RCC 7860 (cell line): ENCODE measurements at regions not wholly inside any gene's neighbourhood (a gene's known extent, or its start where the extent isn't known, plus 50 kb on each side); places are given as distances from the start of the nearest gene placed in this dataset.
"Not testable (repeated sequence)": the region's sequence is repeated elsewhere in the genome, so short reads cannot be mapped to it uniquely, and the experiment has no call there.

ENCODE experiments used
- DNase-seq: peaks from one replicate; pipeline ENCODE4 v3.0.0-alpha.2; 2015; ENCODE audit warnings: low spot score
- FAIRE-seq: peaks from 2 replicates; lab custom pipeline; 2012; peaks lifted over from hg19 to GRCh38; lab: Jason Lieb, UNC

DNA sequence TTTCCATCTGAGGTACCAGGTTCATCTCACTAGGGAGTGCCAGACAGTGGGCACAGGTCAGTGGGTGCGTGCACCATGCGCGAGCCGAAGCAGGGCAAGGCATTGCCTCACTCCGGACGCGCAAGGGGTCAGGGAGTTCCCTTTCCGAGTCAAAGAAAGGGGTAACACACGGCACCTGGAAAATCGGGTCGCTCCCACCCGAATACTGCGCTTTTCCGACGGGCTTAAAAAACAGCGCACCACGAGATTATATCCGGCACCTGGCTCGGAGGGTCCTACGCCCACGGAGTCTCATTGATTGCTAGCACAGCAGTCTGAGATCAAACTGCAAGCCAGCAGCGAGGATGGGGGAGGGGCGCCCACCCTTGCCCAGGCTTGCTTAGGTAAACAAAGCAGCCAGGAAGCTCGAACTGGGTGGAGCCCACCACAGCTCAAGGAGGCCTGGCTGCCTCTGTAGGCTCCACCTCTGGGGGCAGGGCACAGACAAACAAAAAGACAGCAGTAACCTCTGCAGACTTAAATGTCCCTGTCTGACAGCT, 242.5 kb downstream of the CYLC2 start:
- FAIRE-seq, DNase-seq: not testable (repeated sequence)

DNA sequence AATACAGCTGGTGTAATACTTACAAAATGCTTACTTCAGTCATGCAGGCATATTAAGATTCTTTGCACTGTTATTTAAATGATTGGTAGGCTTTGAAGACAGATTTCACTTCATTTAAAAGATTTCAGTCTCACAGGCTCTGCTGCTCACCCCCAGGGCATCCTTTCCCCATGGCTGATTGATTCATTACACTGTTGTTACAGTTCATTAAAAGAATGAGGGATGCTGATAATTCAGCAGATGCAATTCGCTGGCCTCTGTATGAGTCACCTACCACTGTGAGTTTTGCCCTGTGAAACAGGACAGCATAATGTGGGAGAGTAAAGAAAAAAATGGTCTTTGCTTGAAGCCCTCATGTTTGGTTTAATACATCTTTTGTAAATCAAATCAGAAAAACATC, 246.9 kb downstream of the CYLC2 start:
- no peak for FAIRE-seq
- DNase-seq, result no peak

DNA sequence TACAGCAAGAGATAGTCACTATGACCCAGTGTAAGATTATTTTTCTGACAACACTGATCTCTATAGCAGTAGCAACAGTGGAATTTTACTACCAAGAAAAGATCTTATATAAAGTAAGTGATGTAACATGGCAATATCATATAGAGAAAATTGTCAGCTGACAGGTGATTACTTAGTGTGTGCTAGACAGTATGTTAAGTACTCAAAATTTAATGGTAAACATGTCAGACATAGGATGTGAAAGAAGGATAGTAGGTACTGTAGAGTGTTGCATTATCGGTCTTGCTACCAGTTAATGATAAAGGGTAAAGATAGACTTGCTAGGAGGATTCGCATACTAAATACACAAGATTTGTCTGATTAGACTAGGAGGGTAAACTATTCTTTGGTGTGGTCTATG, 247.4 kb downstream of the CYLC2 start:
- FAIRE-seq (no peak), DNase-seq (no peak)

DNA sequence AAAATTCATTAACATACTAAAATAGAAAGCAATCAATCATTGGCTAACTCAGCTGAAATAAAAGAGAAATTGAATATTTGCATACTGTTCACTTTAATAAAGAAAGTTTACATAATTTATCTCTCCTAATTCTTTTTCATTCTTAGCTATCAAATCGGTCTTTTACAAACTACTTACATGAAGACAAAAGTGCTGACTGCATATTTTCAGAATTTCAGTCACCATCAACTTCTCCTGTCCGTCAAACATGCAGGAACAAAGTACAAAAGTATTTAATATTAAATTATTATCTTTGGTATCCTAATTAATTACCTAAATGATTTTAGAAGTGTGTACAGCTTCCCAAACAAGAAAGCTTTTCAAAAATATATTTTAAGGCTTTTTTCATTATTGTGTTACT, 248.4 kb downstream of the CYLC2 start:
- no peak for FAIRE-seq
- DNase-seq, result no peak

DNA sequence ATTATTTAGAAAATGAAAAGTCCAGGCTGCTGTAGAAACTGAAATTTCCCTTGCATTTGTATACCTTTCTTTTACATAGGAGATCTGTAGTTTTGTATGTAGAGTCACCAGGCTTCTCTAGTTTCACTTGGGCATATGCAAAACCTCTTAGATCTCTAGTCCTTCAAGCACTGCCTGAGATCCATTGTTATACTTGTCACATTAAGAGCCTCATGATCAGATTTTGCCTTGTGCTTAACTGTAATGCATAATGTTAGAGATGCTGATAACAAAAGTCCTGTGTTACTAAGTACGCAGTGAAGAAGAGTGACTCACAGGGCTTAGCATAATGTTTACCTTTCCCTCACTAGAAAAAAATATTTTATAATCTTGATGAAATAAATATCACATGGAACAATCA, 250.2 kb downstream of the CYLC2 start:
- FAIRE-seq, result no peak
- DNase-seq, result no peak

DNA sequence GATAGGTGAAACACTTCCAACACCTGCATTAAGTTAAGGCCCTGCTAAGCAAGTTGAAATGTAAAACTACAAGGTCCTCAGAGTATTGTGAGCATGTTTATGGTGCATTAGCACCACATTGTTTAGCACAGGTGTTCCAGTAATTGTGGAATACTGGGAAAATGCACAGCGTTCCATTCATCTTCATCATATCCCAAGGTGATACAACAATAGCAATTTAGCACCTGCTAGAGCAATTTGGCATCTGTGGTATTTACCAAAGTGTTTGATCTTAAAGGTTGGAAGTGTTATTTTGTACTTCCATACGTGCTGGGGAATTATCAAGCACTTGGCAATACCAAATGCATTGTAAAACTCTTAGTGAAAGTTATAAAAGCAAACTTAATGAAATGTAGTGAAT, 266.8 kb downstream of the CYLC2 start:
- DNase-seq (no peak), FAIRE-seq (no peak)

DNA sequence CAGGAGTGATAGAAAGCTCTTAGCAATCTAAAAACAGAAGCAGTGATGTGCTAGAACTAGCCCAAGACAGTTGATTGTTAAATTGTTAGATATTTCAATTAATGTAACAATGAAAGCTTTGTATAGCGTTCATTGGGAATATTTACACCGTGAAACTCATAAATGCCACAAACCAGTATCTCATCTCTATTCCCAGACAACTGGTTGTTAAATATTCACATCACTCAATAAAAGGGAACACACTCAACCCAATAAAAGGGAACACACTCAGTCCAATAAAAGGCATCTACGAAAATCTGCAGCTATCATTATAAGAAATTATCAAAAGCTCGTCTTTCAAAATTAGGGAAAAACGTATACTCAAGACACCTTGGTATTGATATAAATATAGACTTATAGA, 270.9 kb downstream of the CYLC2 start:
- FAIRE-seq (no peak), DNase-seq (no peak)

DNA sequence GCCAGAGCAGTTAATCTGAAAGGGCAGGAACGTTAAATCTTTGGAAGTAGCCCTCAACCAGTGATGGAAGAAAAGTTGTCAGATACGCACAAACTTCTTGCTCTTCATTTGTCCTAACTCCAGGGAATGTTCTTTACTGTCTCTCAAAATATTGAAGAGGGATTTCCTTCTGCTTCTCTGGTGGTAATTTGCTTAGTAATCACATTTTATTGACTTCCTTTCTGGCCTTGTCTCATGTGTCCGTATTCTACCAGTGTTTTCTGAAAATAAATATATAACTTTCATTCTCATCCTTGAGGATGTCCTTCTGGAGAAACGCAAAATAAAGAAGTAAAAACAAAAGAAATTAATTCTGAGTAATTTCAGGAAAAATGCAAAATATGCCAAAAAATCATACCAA, 282.1 kb downstream of the CYLC2 start:
- FAIRE-seq (no peak), DNase-seq (no peak)

DNA sequence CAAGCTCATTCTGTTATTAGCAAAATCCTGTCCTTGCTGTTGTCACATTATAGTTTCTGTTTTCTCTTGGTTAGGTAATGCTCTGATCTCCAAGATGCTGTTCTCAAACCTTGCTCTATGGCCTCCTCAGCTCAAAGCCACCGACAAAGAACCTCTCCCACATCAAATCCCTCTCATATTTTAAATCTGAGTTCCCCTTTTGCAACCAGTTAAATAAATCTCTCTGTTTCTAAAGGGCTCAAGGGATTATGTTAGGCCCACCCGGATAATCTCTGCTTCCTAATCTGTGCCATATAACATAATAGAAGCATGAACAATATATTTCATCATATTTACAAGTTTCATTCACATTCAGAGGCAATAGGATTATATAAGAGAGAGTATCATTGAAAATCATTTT, 286.0 kb downstream of the CYLC2 start:
- FAIRE-seq, result no peak
- DNase-seq, result no peak

DNA sequence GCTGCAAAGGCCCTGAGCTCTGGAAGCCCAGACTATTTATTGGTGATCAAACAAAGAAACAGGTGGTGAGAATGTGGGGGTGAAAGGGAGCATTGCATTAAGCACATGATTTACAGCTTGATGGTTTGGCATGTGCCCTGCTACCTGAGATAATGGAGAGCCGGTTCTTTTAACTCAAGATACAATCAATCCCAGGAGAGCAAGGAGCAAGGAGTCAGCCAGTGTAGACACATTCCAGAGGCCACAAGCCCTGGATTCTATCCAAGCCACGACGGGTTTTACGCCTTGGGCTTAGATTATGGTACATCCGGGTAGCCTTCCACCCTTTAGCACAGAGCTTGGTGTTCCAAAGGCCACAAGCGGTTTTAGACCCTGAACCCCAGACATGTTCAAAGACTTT, 292.2 kb downstream of the CYLC2 start:
- no peak for FAIRE-seq
- no peak for DNase-seq

DNA sequence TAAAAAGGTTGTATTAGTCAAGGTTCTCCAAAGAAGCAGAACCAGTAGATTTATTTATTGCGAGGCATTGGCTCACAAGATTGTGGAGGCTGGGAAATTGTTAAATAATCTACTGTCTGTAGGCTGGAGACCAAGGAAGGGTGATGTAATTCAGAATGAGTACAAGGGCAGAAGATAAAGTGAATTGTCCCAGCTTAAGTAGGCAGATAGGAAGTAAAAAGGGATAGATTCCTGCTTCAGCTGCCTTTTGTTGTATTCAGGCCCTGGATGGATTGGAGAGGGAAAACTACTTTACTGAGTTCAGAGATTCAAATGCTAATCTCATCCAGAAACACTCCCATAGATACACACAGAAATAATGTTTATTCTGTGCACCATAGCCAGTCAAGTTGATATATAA, 301.1 kb downstream of the CYLC2 start:
- FAIRE-seq (no peak), DNase-seq (no peak)

DNA sequence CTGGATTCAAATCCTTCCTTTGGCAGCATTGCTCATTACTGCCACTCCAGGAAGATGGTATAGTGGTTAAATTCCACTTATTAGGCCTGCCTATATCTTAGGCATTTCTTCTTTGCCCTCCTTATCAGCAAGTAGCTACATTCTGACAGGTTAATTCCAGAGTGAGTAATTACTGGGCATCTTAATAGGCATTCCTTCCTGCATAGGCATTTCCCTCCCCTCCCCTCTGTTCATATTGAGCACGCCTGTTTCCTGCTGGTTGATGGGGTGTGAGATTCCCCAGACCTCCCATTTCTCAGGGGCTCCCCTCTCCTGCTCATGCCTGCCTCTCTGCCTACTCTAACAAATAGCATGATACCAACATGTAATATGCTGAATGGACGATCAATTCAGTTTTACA, 305.9 kb downstream of the CYLC2 start:
- DNase-seq, result no peak
- no peak for FAIRE-seq

DNA sequence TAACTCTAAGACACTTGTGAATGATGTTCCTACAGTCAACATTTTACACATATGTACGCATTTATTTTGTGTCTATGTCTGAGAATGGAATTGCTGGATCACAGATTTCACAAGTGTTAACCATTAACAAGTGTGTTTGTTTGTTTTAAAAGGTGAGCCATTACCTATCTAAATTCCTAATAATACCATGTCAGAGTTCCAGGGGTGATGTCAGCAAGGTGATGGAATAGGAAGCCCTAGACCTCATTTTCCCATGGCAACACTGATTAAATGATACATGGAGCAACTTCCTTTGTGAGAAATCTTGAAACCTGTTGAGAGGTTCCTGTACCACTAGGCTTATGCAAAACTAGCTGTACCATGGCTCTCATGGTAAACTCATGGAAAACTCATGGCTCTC, 309.7 kb downstream of the CYLC2 start:
- no peak for DNase-seq
- FAIRE-seq, result no peak

DNA sequence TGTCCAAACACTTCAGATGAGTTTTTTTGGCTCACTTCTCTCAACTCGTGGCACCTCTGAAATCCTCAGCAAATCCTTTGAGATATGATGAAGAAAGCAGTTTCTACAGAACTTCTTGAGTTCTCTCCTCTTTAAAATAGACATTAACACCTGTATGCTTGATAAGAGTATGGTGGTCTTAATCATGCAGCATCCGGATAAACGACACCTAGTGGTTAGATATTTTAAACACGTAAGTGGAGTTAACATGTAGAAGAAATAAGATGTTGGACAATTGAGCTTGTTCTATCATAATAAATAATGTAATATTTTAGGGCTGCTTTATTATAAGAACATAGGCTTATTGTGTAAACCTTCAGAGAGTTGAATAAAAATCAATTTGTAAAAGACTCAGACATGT, 324.8 kb downstream of the CYLC2 start:
- peak; percentile 12 for DNase-seq
- peak; percentile 59 for FAIRE-seq

DNA sequence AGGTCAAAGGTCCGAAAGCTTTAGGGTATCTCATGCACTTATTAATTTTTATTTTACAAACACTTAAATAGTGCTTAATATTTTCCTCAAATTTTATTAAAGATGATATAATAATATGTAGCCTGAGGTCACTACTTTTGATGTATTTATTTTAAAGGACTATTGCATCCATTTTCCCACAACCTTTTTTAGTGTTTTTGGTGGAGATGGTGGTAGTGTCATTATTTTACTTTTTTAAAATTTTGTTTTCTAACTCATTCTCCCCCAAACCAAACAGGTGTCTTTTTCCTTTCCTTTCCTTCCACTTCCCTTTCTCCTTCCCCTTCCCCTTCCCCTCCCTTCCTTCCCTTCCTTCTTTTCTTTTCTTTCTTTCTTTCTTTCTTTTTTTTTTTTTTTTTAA, 328.6 kb downstream of the CYLC2 start:
- no peak for DNase-seq
- FAIRE-seq, result no peak

DNA sequence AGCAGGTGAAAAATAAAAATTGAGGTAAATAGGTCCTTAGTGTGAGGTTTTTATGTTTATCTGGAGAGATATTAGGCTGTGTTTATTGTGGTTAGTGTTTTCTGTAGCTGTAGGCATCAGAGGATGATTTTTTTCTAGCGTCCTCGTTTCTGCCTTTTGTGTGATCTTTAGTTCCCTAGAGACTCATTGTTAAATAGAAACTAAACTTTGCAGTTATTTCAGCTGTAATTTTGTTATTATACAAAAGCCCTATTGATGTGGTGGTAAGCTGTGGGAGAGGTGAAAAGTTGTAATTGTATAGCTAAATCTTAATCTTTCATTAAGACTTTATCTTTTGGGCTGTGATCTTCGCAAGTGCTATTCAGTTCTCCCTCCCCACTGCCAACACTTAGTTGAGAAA, 340.3 kb downstream of the CYLC2 start:
- FAIRE-seq, result no peak
- no peak for DNase-seq

DNA sequence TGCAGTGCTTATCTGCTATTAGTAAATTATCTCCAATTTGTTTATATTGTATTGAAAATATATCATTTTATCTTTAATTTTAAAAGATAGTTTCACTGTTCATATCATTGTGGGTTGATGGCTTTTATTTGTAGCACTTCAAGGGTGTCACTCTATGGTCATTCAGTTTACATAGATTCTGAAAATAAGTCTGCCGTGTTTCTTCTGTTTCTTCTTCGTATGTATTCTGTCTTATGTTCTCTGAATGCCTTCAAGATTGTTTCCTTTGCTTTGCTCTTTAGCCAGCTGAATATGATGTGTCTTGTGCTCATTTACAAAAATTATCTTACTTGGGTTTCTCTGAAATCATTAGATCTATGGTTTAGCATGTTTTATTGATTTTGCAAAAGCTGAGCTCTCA, 359.9 kb downstream of the CYLC2 start:
- FAIRE-seq (no peak), DNase-seq (no peak)

DNA sequence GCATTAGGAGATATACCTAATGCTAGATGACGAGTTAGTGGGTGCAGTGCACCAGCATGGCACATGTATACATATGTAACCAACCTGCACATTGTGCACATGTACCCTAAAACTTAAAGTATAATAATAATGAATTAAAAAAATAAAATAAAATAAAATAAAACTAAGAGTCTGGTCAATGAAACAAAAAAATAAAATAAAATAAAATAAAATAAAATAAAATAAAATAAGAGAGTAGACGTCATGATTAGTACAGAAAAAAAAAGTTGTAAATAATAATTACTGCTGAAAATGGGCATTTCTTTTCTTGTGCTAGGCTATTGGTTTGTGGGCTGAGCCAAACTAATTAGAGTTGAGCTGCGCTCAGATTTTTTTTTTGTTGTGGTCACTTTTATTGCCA, 362.8 kb downstream of the CYLC2 start:
- DNase-seq, FAIRE-seq: not testable (repeated sequence)

DNA sequence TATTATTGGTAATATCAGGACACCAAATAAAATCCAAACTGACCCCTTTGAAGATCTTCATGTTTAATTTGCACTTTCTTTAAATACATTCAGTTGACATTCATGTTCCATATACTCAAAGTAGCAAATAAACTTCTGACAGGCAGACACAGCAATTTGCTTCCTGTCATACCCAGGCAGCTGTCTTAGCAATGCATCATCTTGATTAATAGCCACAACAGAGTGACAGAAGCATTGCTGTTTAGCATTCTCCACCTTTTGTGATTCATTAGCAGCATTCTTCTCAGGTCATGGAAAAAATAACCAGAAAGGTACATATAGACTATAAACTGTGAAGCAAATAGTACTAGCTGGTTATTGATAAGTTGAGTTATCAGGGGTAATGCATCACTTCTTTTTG, 366.8 kb downstream of the CYLC2 start:
- no peak for FAIRE-seq

DNA sequence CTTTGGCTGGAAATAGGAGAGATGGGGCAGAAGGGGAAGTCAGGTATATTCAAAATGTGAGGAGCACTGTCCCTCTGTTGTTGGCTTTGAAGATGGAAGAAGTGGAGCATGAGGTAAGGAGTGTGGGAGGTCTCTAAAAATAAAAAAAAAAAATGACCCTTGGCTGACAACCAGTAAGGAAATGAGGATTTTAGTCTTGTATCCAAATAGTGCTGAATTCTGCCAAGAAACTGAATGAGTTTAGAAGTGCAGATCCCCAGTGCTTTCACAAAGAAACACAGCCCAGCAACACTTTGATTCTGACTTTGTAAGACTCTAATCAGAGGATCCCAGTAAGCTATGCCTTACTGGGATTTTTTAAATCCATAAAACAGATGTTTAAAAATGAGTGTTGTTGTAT, 367.9 kb downstream of the CYLC2 start:
- no peak for FAIRE-seq
- DNase-seq, result no peak

More for the DNA sequence above, 366.8 kb downstream of the CYLC2 start:
- DNase-seq, result no peak

DNA sequence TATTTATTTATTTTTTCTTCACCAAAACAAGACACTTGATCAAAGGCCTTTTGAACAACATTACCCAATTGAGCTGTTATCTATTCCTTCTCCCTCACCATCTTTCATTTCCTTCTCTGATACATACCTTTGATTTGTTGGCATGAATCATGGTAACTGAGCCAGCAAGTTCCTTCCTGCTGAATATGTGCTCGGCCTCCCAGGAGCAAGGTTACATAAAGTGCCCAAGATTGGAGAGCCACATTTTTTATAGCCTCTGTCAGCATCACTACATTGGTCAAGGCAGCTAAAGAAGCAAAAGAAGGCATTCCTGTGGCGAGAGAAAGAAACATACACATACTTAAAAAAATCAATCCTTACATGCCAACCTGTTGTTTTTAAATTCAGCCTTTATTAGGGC, 369.6 kb downstream of the CYLC2 start:
- peak; percentile 67 for FAIRE-seq
- DNase-seq, result peak; percentile 91

DNA sequence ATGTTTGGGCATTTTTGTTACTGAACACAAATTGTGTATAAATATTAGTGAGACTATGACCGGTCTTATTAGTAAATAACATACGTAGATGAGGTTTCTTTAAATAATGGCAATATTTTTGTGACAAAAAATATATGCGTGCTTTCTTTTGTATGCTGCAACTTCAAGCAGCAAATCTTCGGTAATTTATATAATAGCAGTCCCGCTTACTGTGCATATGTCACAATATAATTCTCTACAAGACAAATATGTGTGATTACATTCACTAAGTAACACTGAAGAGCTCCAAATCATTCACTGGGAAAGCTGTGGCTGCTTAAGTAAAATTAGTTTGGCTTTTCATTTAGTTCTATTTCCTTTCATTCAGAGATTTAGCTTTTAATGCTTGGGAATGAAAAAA, 376.0 kb downstream of the CYLC2 start:
- FAIRE-seq, result no peak

DNA sequence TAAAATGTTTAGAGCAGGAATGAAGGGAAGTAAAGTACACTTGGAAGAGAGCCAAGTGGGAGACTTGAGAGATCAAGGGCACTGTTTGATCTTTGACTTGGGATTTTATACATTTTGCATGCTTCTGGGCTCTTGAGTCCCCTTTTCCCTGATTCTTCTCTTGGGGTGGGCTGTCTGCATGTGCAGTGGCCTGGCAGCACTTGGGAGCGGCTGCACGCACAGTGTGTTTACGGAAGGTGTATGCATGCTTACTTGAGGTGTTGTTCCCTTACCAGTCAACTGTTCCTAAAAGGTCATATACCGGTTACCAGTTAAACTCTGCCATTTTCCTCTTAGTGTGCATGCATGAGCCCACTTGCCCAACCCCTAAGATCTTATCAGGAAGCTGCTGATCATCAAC, 377.7 kb downstream of the CYLC2 start:
- DNase-seq, result no peak
- no peak for FAIRE-seq

More for the DNA sequence above, 376.0 kb downstream of the CYLC2 start:
- DNase-seq, result no peak

DNA sequence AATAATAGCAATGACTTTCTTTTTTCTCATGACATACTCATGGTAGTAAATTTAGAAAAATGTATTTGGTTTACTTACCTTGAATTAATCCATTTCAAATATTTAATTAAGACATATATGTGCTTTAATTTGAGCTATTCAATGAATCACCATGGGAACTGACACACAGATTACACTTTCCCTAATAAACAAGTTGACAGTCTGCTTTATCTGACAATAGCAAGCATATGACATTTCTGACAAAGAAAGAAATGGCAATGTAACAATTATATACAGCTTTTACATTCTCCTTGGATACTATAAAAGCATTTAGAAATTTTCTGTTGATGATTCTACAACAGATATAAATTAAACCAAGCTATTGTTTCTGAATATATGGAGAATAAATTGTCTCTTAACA, 382.5 kb downstream of the CYLC2 start:
- no peak for FAIRE-seq
- no peak for DNase-seq
